GM21381 (cell line): ENCODE measurements at regions not wholly inside any gene's neighbourhood (a gene's known extent, or its start where the extent isn't known, plus 50 kb on each side); places are given as distances from the start of the nearest gene placed in this dataset.
A peak's percentile ranks its signal among the peaks of the same experiment; 100 is the strongest.
"Not testable (repeated sequence)": the region's sequence is repeated elsewhere in the genome, so short reads cannot be mapped to it uniquely, and the experiment has no call there.

Experiments used
- ATAC-seq: cut with Tn5 transposase; IDR thresholded peaks from one replicate; pipeline ENCODE4 v1.9.1; 2021; ENCODE audit warnings: mild to moderate bottlenecking, moderate library complexity; ENCODE audit not compliant: unreplicated experiment

DNA sequence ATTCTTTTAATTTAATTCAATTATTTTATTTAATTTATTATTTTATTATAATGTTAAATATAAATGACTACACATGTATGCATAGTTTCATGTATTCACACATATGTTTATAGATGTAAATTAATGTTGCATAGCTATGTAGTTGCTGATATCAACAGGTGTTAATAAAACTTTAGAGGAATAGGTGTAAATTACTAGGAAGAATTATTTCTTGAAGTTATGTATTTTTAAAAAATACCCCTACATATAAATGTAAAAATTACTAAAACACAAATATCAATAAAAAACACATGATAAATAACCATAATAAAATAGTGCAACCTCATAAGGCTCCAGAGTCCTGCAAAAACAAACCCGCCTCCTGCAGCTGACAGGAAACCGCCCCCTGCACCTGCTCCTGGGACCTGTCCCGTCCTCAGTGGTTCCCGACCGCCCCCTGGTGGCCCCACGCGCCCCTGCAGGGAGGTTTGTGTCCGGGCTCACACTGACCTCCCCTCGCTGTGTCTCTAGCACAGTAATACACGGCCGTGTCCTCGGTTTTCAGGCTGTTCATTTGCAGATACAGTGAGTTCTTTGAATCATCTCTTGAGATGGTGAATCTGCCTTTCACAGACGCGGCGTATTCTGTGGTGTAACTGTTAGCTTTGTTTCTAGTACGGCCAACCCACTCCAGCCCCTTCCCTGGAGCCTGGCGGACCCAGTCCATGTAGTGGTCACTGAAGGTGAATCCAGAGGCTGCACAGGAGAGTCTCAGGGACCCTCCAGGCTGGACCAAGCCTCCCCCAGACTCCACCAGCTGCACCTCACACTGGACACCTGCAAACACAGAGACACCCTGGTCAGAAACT lies 1264.0 kb downstream of the TMEM121 start:
- ATAC-seq, result no peak

DNA sequence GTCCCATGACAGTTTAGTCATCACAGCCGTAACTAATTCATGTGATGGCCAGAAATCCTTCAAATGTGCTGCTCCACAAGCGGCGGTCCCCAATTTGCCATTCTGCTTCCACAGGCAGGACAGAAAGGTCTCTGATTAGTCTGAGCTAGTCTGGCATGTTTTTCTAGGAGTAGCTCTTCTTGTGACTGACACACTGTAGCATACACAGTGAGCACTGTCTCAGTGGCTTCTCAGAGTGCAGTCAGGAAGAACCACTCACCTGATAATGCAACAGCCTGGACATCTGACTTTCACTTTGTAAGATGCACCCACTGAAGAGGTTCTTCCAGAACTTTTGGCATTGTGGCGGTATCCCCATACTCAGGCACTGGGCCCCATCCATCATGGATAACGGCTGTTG lies 1266.2 kb downstream of the TMEM121 start:
- ATAC-seq, result no peak

GRCh38 chr14:106798166-106798565 lies 1271.8 kb downstream of the TMEM121 start:
- ATAC-seq, result not testable (repeated sequence)

GRCh38 chr14:106802413-106803364 lies 1276.3 kb downstream of the TMEM121 start:
- ATAC-seq, result no peak

GRCh38 chr14:106803379-106803778 lies 1277.0 kb downstream of the TMEM121 start:
- ATAC-seq, result no peak

DNA sequence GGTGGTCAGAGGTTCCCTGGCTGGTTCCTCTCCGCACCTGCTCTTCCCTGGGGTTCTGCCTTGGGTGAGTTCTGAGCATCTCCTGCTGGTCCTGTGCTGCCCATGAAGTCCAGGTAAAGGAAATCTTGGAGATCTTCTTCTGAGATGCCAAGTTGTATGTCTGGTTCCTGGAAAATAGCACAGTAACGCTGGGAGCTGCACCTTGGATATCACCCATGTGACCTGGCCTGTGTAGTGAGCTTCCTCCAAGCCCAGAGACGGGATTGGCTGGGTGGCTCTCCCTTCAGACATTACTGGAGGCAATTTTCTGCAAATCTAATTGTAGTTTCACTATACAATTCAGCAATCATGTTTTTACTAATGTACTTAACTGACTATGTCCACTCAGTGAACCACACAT lies 1281.1 kb downstream of the TMEM121 start:
- no peak for ATAC-seq

DNA sequence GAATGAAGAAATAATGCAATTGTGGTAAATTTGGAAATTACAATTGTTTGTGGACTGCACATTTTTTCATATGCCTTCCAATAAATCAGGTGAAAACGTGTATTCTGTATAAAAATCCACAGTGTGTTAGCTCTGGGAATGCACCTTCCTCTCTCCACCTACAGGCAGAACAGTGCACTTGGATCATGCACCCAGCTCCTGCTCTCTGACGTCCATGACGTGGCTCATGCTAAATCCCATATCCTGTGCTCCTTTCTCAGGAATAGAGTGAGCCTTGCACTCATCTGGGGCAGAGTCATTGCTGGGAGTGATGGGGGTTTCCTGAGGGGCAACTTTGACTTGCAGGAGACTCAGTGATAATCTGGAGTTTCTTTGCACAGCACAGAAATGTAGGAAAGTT lies 1282.1 kb downstream of the TMEM121 start:
- ATAC-seq, result no peak

DNA sequence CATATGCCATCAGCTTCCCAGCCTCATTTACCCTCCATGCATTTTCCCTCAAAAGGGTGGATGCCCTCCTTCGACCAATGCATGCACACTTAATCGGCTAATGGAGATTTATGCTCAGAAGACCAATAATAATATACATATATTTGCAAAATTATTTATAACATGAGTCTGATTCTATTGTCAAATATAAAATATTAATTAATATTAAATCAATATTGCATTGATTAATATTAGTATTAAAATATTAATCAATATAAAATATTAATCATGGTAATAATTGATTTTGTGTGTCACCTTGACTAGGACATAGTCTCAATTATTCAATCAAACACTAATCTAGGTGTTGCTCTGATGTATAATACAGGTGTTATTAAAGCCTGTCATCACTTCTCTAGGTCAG lies 1282.5 kb downstream of the TMEM121 start:
- ATAC-seq, result no peak

GRCh38 chr14:106809615-106810014 lies 1283.2 kb downstream of the TMEM121 start:
- ATAC-seq, result no peak

- ATAC-seq, result not testable (repeated sequence)
Measured at GRCh38 chr14:106810168-106810567, 1283.8 kb downstream of the TMEM121 start.

GRCh38 chr14:106811162-106811561 lies 1284.8 kb downstream of the TMEM121 start:
- no peak for ATAC-seq

GRCh38 chr14:106812788-106813476 lies 1286.5 kb downstream of the TMEM121 start:
- no peak for ATAC-seq

- no peak for ATAC-seq
Measured at GRCh38 chr14:106813477-106813823, 1287.1 kb downstream of the TMEM121 start.

- ATAC-seq, result no peak
Measured at GRCh38 chr14:106820119-106820518, 1293.7 kb downstream of the TMEM121 start.

DNA sequence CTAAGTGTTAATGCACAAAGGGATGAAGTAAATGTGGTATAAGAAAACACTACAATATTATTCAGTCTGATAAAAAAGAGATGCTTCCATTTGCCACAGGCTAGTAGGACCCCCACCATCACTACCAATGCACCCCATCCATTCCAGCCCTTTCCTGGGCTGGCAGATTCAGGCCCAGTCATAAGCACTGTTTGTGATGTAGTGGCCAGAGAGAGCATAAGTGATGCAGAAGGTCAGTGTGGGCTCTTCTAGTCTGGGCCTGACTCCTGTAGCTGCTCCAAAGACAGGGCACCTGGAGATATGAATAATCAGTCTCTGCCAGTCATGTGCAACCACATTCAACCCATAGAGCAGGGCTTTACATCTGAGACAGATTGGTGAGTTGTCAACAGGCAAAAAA lies 1294.7 kb downstream of the TMEM121 start:
- no peak for ATAC-seq

DNA sequence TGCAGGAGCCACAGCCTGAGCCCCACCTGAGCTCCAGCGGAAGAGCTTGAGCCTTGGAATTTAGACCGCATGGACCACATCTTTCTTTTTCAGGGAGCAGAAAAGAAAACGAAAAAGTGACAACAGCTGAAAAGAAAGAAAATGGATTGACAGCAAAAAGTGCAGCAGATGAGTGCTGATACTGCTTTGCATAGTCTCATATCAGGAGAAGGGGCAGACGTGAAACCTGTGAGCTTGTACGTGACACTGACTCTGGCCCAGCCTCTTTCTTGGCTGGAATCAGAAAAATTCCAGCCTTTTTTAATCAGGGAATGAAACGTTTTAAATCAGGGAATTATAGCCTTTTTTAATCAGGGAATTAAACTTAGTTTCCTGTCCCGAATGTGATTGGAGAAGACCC lies 1296.5 kb downstream of the TMEM121 start:
- ATAC-seq, result no peak

DNA sequence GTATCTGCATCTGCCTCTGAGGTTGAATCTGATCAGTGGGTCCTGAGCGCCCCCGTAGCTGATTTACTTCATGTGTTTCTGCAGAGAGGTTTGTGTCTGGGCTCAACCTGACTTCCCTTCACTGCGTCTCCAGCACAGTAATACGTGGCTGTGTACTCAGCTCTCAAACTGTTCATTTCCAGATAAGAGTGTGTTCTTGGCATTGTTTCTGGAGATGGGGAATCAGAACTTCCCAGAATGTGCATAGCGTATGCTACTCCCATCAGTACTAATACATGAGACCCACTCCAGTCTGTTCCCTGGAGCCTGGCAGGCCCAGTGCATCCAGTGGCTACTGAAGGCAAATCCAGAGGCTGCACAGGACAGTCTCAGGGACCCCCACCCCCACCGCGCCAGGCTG lies 1297.2 kb downstream of the TMEM121 start:
- no peak for ATAC-seq

DNA sequence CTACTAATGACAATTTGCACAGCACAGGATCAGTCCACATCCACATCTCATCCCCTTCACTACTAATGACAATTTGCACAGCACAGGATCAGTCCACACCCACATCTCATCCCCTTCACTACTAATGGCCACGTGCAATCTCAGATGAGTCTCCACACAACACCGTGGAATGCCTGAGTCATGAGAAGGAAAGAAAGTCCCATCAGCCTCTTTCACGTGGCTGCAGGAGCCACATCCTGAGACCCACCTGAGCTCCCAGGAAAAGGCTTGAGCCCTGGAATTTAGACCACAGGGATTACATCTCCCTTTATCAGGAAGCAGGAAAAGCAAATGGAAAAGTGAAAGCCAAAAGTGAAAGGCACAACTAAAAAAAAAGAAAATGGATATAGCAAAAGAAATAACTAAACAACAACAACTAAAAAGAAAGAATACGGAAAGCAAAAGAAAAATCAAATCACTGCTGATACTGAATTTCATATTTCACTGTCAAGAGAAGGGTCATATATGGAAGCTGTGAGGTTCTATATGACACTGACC lies 1300.5 kb downstream of the TMEM121 start:
- no peak for ATAC-seq

DNA sequence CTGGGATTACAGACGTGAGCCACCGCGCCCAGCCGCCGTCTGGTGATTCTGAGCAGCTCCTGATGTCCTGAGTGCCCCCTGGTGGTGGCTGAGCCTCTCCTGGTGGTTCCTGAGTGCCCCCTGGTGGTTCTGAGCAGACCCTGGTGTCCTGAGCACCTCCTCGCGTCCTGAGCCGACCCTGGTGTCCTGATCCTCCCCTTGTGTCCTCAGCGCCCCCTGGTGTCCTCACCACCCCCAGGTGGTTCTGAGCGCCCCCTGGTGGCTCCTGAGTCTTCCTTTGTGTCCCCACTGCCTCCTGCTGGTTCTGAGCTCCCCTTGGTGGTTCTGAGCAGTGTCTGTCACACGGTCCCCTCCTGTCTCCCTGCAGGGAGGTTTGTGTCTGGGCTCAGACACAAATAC lies 1304.9 kb downstream of the TMEM121 start:
- peak; percentile 43 for ATAC-seq

DNA sequence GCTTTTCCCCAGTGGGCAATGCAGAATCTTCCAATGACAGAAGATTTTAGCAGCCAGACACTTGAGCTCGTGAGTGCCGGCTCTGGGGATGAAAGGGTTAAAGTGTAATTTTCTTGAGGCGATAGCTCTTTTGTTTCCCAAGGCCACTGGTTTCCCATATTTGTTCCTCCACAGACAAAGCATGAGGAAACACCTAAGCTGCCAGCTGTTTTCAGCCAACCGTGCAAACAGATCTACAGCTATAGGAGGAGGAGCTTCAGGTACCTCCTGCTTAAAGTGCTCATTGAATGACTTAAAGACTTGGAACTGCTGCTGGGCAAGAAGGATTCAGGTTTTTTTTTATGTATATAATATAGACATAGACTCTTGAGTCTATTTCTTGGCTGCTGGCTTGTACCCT lies 1311.5 kb downstream of the TMEM121 start:
- no peak for ATAC-seq
